ENCODE measurements at regions not wholly inside any gene's neighbourhood (a gene's known extent, or its start where the extent isn't known, plus 50 kb on each side); places are given as distances from the start of the nearest gene placed in this dataset.

- H3K36me3 ChIP-seq (ENCODE audit: insufficient read depth, low read length): no peaks in the 10 kb centered on the region
- DNase-seq: no peak
- no peak for ATAC-seq (ENCODE audit: insufficient read depth, low read depth)
- TF ChIP-seq EZH2 (IDR thresholded peaks at IDR 0.05; ENCODE audit: borderline replicate concordance, low read depth, low read length, severe bottlenecking) (no peak), CTCF (IDR thresholded peaks at IDR 0.05; ENCODE audit: borderline replicate concordance, extremely low read depth, low read length, poor library complexity, severe bottlenecking) (no peak)
- H2AFZ ChIP-seq (ENCODE audit: low read depth, low read length): no peak overlapping the region
- no peak overlapping the region for H3K9ac ChIP-seq (ENCODE audit: low read depth, low read length)
- no peaks in the 10 kb centered on the region for H4K20me1 ChIP-seq (ENCODE audit: insufficient read depth, low read length)
- H3K4me1 ChIP-seq (ENCODE audit: insufficient read depth, low read length): no peaks in the 10 kb centered on the region
- no peaks in the 10 kb centered on the region for H3K79me2 ChIP-seq (ENCODE audit: insufficient read depth, low read length)
- no peak overlapping the region for H3K4me3 ChIP-seq (ENCODE audit: low read depth in 1 of 2, low read length in 2 of 2)
- no peak overlapping the region for H3K4me2 ChIP-seq (ENCODE audit: insufficient read depth, low read length)
- no peak overlapping the region for H3K27ac ChIP-seq (ENCODE audit: low read length)
- H3K9me3 ChIP-seq (ENCODE audit: insufficient read depth, low read length, severe bottlenecking): peaks cover 15% of the 10 kb centered on the region
- no peaks in the 10 kb centered on the region for H3K27me3 ChIP-seq (ENCODE audit: insufficient read depth, low read length, poor library complexity)
These were observed 571.4 kb upstream of the ATP2B1 start for GRCh38 chr12:90280033-90280432.

- Histone ChIP-seq H3K27ac (ENCODE audit: low read length) (no peak overlapping the region), H3K4me2 (ENCODE audit: insufficient read depth, low read length) (no peak overlapping the region), H3K36me3 (ENCODE audit: insufficient read depth, low read length) (no peaks in the 10 kb centered on the region), H3K9ac (ENCODE audit: low read depth, low read length) (no peak overlapping the region), H3K4me1 (ENCODE audit: insufficient read depth, low read length) (no peaks in the 10 kb centered on the region), H4K20me1 (ENCODE audit: insufficient read depth, low read length) (no peaks in the 10 kb centered on the region), H3K9me3 (ENCODE audit: insufficient read depth, low read length, severe bottlenecking) (no peaks in the 10 kb centered on the region), H2AFZ (ENCODE audit: low read depth, low read length) (no peak overlapping the region), H3K27me3 (ENCODE audit: insufficient read depth, low read length, poor library complexity) (no peaks in the 10 kb centered on the region), H3K79me2 (ENCODE audit: insufficient read depth, low read length) (no peaks in the 10 kb centered on the region), H3K4me3 (ENCODE audit: low read depth in 1 of 2, low read length in 2 of 2) (no peak overlapping the region)
- ATAC-seq (ENCODE audit: insufficient read depth, low read depth) (no peak), DNase-seq (no peak)
- no peak for TF ChIP-seq CTCF (IDR thresholded peaks at IDR 0.05; ENCODE audit: borderline replicate concordance, extremely low read depth, low read length, poor library complexity, severe bottlenecking)
- no peak for TF ChIP-seq EZH2 (IDR thresholded peaks at IDR 0.05; ENCODE audit: borderline replicate concordance, low read depth, low read length, severe bottlenecking)
These were observed 566.5 kb upstream of the ATP2B1 start for GRCh38 chr12:90275088-90275487.

- TF ChIP-seq CTCF (IDR thresholded peaks at IDR 0.05; ENCODE audit: borderline replicate concordance, extremely low read depth, low read length, poor library complexity, severe bottlenecking): no peak
- TF ChIP-seq EZH2 (IDR thresholded peaks at IDR 0.05; ENCODE audit: borderline replicate concordance, low read depth, low read length, severe bottlenecking): no peak
- Histone ChIP-seq H3K36me3 (ENCODE audit: insufficient read depth, low read length) (no peaks in the 10 kb centered on the region), H3K4me1 (ENCODE audit: insufficient read depth, low read length) (no peaks in the 10 kb centered on the region), H3K79me2 (ENCODE audit: insufficient read depth, low read length) (no peaks in the 10 kb centered on the region), H4K20me1 (ENCODE audit: insufficient read depth, low read length) (no peaks in the 10 kb centered on the region), H3K9ac (ENCODE audit: low read depth, low read length) (no peak overlapping the region), H3K4me2 (ENCODE audit: insufficient read depth, low read length) (no peak overlapping the region), H3K4me3 (ENCODE audit: low read depth in 1 of 2, low read length in 2 of 2) (no peak overlapping the region), H3K27ac (ENCODE audit: low read length) (no peak overlapping the region), H3K9me3 (ENCODE audit: insufficient read depth, low read length, severe bottlenecking) (no peaks in the 10 kb centered on the region), H3K27me3 (ENCODE audit: insufficient read depth, low read length, poor library complexity) (no peaks in the 10 kb centered on the region), H2AFZ (ENCODE audit: low read depth, low read length) (no peak overlapping the region)
- DNase-seq: no peak
- peak; percentile 22; the same call in 1 of the 3 replicates for ATAC-seq (ENCODE audit: insufficient read depth, low read depth)
These were observed 565.8 kb upstream of the ATP2B1 start for GRCh38 chr12:90274407-90274806.

- H3K27ac ChIP-seq (ENCODE audit: low read length): no peak overlapping the region
- no peaks in the 10 kb centered on the region for H4K20me1 ChIP-seq (ENCODE audit: insufficient read depth, low read length)
- no peak for TF ChIP-seq CTCF (IDR thresholded peaks at IDR 0.05; ENCODE audit: borderline replicate concordance, extremely low read depth, low read length, poor library complexity, severe bottlenecking)
- TF ChIP-seq EZH2 (IDR thresholded peaks at IDR 0.05; ENCODE audit: borderline replicate concordance, low read depth, low read length, severe bottlenecking): no peak
- H3K79me2 ChIP-seq (ENCODE audit: insufficient read depth, low read length): no peaks in the 10 kb centered on the region
- no peak overlapping the region for H3K4me2 ChIP-seq (ENCODE audit: insufficient read depth, low read length)
- no peaks in the 10 kb centered on the region for H3K27me3 ChIP-seq (ENCODE audit: insufficient read depth, low read length, poor library complexity)
- H3K36me3 ChIP-seq (ENCODE audit: insufficient read depth, low read length): no peaks in the 10 kb centered on the region
- no peak overlapping the region for H3K4me3 ChIP-seq (ENCODE audit: low read depth in 1 of 2, low read length in 2 of 2)
- no peaks in the 10 kb centered on the region for H3K4me1 ChIP-seq (ENCODE audit: insufficient read depth, low read length)
- ATAC-seq (ENCODE audit: insufficient read depth, low read depth) (no peak), DNase-seq (no peak)
- no peaks in the 10 kb centered on the region for H3K9me3 ChIP-seq (ENCODE audit: insufficient read depth, low read length, severe bottlenecking)
- no peak overlapping the region for H2AFZ ChIP-seq (ENCODE audit: low read depth, low read length)
- no peak overlapping the region for H3K9ac ChIP-seq (ENCODE audit: low read depth, low read length)
These were observed 559.9 kb upstream of the ATP2B1 start for GRCh38 chr12:90268574-90268973.
